ENCODE measurements at regions not wholly inside any gene's neighbourhood (a gene's known extent, or its start where the extent isn't known, plus 50 kb on each side); places are given as distances from the start of the nearest gene placed in this dataset.

DNA sequence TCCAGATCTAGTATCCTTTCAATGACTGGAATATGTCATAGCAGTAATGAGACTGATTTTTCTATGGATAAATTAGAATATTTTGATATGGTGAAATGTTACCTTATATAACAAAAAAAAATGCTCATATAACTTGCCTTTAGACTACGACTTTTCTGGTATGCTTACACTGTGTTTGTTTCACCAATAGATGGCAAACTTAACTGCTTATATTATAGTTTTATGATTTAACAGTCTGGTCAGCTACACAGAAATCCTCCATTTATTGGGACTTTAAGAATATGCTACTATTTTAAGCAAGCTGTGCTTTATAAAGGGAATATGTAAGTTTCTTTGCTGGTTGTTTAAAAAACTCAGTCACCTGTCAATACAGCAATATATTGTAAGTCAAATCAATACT lies 205.6 kb downstream of the VGLL3 start:
- no peak overlapping the region for H3K9ac ChIP-seq (ENCODE audit: low read depth, low read length)
- ChIA-PET CTCF (interaction anchor here (0.7 to 1.5 kb wide), 3 partner anchors 9 to 298 kb away, joined by 3 to 4 read pairs (median 3); no protein-coding TSS in a partner anchor), POLR2A (ENCODE audit: unreplicated experiment) (no interaction called here)
- H3K18ac ChIP-seq (ENCODE audit: low read depth, low read length) = no peak overlapping the region
- dilution Hi-C loops (cut with HindIII; ENCODE audit: low sequenced_read_pairs, unreplicated experiment) (no loop called here), intact Hi-C loops (cut with micrococcal nuclease) (loop anchor here (1.0 kb wide), 1 partner anchor 297 kb away; no protein-coding TSS in a partner anchor), in situ Hi-C loops (cut with MboI; ENCODE audit: low sequenced_read_pairs) (no loop called here)
- no peak overlapping the region for H4K5ac ChIP-seq (ENCODE audit: low read depth, low read length)
- H3K14ac ChIP-seq (replicated peaks; ENCODE audit: low read depth, low read length) = no peak overlapping the region
- no peak overlapping the region for H4K91ac ChIP-seq (ENCODE audit: insufficient read depth, low read depth, low read length)
- no peaks in the 10 kb centered on the region for H4K20me1 ChIP-seq (ENCODE audit: insufficient read depth, low read length)
- H4K8ac ChIP-seq (ENCODE audit: low read depth in 2 of 2, low read length in 2 of 2) = no peak overlapping the region
- H3K23ac ChIP-seq (ENCODE audit: low read depth, low read length) = no peak overlapping the region
- no peak overlapping the region for H3K4me3 ChIP-seq (ENCODE audit: insufficient read depth, low read depth, low read length)
- H2BK20ac ChIP-seq (ENCODE audit: low read depth, low read length) = no peak overlapping the region
- H2BK5ac ChIP-seq (ENCODE audit: low read depth, low read length, poor library complexity, severe bottlenecking) = no peak overlapping the region
- no peaks in the 10 kb centered on the region for H3K27me3 ChIP-seq (ENCODE audit: control insufficient read depth, insufficient read depth, low read length)
- H2AK9ac ChIP-seq (replicated peaks; ENCODE audit: low read depth, low read length, poor library complexity) = no peak overlapping the region
- WGBS, 2 experiments (ENCODE audit: extremely low coverage in 2 of 2, insufficient read length in 1 of 2) = no CpG with 5 or more reads among the region's 1 CpG
- no peak overlapping the region for H3K56ac ChIP-seq (ENCODE audit: extremely low read depth, insufficient read depth, low read length)
- TF ChIP-seq RFX5 (IDR thresholded peaks at IDR 0.05; ENCODE audit: low read depth, low read length) (no peak), NFE2L2 (IDR thresholded peaks at IDR 0.05; ENCODE audit: low read depth, low read length) (no peak), MXI1 (IDR thresholded peaks at IDR 0.05; ENCODE audit: borderline replicate concordance, low read depth, low read length) (no peak), RAD21 (IDR thresholded peaks at IDR 0.05; ENCODE audit: low read length) (peak; percentile 73), RCOR1 (IDR thresholded peaks at IDR 0.05; ENCODE audit: insufficient replicate concordance, low read length) (no peak), SMC3 (IDR thresholded peaks at IDR 0.05; ENCODE audit: low read depth, low read length) (peak; percentile 51), POLR2A (IDR thresholded peaks at IDR 0.05; ENCODE audit: low read depth, low read length) (no peak)
- TF ChIP-seq, protein P1, sequence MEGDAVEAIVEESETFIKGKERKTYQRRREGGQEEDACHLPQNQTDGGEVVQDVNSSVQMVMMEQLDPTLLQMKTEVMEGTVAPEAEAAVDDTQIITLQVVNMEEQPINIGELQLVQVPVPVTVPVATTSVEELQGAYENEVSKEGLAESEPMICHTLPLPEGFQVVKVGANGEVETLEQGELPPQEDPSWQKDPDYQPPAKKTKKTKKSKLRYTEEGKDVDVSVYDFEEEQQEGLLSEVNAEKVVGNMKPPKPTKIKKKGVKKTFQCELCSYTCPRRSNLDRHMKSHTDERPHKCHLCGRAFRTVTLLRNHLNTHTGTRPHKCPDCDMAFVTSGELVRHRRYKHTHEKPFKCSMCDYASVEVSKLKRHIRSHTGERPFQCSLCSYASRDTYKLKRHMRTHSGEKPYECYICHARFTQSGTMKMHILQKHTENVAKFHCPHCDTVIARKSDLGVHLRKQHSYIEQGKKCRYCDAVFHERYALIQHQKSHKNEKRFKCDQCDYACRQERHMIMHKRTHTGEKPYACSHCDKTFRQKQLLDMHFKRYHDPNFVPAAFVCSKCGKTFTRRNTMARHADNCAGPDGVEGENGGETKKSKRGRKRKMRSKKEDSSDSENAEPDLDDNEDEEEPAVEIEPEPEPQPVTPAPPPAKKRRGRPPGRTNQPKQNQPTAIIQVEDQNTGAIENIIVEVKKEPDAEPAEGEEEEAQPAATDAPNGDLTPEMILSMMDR (conservative IDR thresholded peaks at IDR 0.05; ENCODE audit: low read depth, low read length) = peak; percentile 70
- BruUV-seq (replicated peaks) = no TSS peak
- H2AFZ ChIP-seq (replicated peaks; ENCODE audit: low read length, poor library complexity) = no peak overlapping the region
- H2BK120ac ChIP-seq (ENCODE audit: low read depth, low read length) = no peak overlapping the region
- peaks cover 4% of the 10 kb centered on the region for H3K4me1 ChIP-seq (ENCODE audit: control insufficient read depth, insufficient read depth, low read length)
- no peaks in the 10 kb centered on the region for H3K36me3 ChIP-seq (ENCODE audit: control insufficient read depth, insufficient read depth, low read length)
- DNase-seq (peak; percentile 72), ATAC-seq (ENCODE audit: low read depth) (peak; percentile 93)
- H2BK15ac ChIP-seq (ENCODE audit: low read depth, low read length) = no peak overlapping the region
- no peak overlapping the region for H3K27ac ChIP-seq (ENCODE audit: insufficient read depth, low read length)
- H3K4ac ChIP-seq (ENCODE audit: low read depth, low read length) = no peak overlapping the region
- no peak overlapping the region for H3K4me2 ChIP-seq (ENCODE audit: low read depth, low read length)
- H3K79me1 ChIP-seq (ENCODE audit: low read depth in 1 of 2, low read length in 2 of 2) = no peaks in the 10 kb centered on the region
- no peaks in the 10 kb centered on the region for H3K9me3 ChIP-seq (ENCODE audit: control insufficient read depth, insufficient read depth, low read length)
- H3K9me1 ChIP-seq (ENCODE audit: insufficient read depth, low read length) = no peaks in the 10 kb centered on the region
- H2AK5ac ChIP-seq (ENCODE audit: low read depth, low read length) = no peak overlapping the region
